Body of pancreas (tissue), 4 donors: ENCODE measurements at regions not wholly inside any gene's neighbourhood (a gene's known extent, or its start where the extent isn't known, plus 50 kb on each side); places are given as distances from the start of the nearest gene placed in this dataset.

Experiments
- POLR2A ChIP-seq, 3 donors: fragments of 450-650 bp; IDR thresholded peaks; one replicate each; pipeline ENCODE4 v1.6.1; 2016; ENCODE audit warnings: antibody characterized with exemption in 3 of 3, mild to moderate bottlenecking in 2 of 3
- TF ChIP-seq, protein P1 (sequence below), 7 experiments: fragments of 450-650 bp in 4 of 7; fragments of 200-600 bp in 3 of 7; sonication (generic) in 3 of 7; IDR thresholded peaks; one replicate each; pipeline ENCODE4 v1.5.1; 2016 to 2019; ENCODE audit warnings: antibody characterized with exemption in 7 of 7

DNA sequence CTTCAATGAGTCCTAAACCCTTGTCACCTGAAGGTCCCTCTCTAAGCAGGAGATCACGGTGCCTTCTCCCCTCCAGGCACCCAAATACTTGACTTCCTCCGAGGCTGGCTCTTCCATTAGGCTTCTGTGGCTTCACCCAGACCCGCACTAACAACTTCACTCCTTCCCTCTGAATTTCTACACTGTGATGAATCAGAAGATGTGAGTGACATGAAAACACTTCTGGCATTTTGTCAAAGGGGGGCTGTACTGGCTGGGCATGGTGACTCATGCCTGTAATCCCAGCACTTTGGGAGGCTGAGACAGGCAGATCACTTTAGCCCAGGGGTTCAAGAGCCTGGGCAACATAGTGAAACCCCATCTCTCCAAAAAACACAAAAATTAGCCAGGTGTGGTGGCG lies 72.6 kb upstream of the CNEP1R1 start:
- TF ChIP-seq, protein P1, sequence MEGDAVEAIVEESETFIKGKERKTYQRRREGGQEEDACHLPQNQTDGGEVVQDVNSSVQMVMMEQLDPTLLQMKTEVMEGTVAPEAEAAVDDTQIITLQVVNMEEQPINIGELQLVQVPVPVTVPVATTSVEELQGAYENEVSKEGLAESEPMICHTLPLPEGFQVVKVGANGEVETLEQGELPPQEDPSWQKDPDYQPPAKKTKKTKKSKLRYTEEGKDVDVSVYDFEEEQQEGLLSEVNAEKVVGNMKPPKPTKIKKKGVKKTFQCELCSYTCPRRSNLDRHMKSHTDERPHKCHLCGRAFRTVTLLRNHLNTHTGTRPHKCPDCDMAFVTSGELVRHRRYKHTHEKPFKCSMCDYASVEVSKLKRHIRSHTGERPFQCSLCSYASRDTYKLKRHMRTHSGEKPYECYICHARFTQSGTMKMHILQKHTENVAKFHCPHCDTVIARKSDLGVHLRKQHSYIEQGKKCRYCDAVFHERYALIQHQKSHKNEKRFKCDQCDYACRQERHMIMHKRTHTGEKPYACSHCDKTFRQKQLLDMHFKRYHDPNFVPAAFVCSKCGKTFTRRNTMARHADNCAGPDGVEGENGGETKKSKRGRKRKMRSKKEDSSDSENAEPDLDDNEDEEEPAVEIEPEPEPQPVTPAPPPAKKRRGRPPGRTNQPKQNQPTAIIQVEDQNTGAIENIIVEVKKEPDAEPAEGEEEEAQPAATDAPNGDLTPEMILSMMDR (IDR thresholded peaks at IDR 0.05), result no peak
- no peak for TF ChIP-seq POLR2A (IDR thresholded peaks at IDR 0.05)
